MM.1S (cell line): ENCODE measurements at regions not wholly inside any gene's neighbourhood (a gene's known extent, or its start where the extent isn't known, plus 50 kb on each side); places are given as distances from the start of the nearest gene placed in this dataset.

Experiments
- CTCF ChIP-seq: fragments of 300-600 bp; sonication (generic); IDR thresholded peaks from 2 replicates; pipeline ENCODE4 v1.5.1; 2016; ENCODE audit warnings: antibody characterized with exemption, low read length, mixed read lengths
- EZH2 ChIP-seq: fragments of 300-600 bp; sonication (generic); optimal IDR thresholded peaks from 2 replicates; pipeline ENCODE3; 2017; ENCODE audit warnings: low read depth, mild to moderate bottlenecking, antibody characterized with exemption, low read length, mixed read lengths
- EZH2phosphoT487 ChIP-seq: fragments of 300-600 bp; sonication (generic); IDR thresholded peaks from 2 replicates; pipeline ENCODE4 v1.6.1; 2018; ENCODE audit warnings: antibody characterized with exemption, low read length

GRCh38 chr14:97276573-97276972 is 479.4 kb downstream of the VRK1 start:
- no peak for TF ChIP-seq CTCF
- TF ChIP-seq EZH2: no peak
- TF ChIP-seq EZH2phosphoT487: no peak
